ENCODE measurements at regions not wholly inside any gene's neighbourhood (a gene's known extent, or its start where the extent isn't known, plus 50 kb on each side); places are given as distances from the start of the nearest gene placed in this dataset.

DNA sequence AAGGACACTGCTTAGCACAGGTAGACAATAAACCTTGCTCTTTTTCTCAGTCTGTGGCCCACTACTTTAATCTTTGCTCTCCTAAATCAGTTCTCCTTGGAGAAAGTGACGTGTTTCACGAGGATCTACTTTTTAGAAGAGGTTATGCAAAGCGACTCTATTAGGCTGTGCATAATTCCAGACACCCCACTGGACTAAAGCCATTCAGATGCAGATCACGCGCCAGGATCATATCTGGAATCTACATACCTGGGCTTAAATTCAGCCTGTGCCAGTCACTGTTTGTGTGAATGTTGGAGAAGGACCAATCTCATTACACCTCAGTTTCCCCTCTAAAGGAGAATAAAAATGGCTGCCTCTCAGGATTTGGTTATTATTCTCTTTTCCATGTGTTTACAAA lies 413.0 kb upstream of the MYT1L start:
- Histone ChIP-seq H3K36me3 (no peaks in the 10 kb centered on the region), H3K4me3 (no peak overlapping the region), H3K4me1 (no peaks in the 10 kb centered on the region), H3K9me3 (no peaks in the 10 kb centered on the region), H3K27me3 (no peaks in the 10 kb centered on the region), H3K27ac (no peak overlapping the region)
- no peak for DNase-seq (ENCODE audit: low spot score in 2 of 2)
- intact Hi-C loops (cut with DNase I) = no loop called here
- TF ChIP-seq, protein P1, sequence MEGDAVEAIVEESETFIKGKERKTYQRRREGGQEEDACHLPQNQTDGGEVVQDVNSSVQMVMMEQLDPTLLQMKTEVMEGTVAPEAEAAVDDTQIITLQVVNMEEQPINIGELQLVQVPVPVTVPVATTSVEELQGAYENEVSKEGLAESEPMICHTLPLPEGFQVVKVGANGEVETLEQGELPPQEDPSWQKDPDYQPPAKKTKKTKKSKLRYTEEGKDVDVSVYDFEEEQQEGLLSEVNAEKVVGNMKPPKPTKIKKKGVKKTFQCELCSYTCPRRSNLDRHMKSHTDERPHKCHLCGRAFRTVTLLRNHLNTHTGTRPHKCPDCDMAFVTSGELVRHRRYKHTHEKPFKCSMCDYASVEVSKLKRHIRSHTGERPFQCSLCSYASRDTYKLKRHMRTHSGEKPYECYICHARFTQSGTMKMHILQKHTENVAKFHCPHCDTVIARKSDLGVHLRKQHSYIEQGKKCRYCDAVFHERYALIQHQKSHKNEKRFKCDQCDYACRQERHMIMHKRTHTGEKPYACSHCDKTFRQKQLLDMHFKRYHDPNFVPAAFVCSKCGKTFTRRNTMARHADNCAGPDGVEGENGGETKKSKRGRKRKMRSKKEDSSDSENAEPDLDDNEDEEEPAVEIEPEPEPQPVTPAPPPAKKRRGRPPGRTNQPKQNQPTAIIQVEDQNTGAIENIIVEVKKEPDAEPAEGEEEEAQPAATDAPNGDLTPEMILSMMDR (IDR thresholded peaks at IDR 0.05) = no peak

DNA sequence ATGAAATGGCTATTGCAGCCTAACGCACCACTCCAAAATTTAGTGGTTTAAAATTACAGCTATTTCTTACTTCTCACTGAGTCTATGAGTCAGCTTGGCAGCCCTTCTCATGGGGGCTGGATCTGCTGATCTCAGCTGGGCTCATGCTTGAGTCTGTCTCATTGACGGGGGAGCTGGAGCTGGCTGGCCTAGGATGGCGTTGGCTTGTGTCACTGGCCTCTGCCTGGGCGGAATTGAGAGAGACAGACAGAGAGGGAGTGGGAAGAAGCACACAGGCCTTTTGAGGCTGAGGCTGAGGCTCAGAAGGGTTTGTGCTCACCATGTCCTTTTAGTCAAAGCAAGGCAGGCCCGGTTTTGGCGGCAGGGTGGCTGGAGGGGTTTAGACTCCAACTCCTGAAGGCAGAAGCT lies 412.1 kb upstream of the MYT1L start:
- H3K27ac ChIP-seq = peak overlapping the region in 1 of 2 donors; percentile 22

DNA sequence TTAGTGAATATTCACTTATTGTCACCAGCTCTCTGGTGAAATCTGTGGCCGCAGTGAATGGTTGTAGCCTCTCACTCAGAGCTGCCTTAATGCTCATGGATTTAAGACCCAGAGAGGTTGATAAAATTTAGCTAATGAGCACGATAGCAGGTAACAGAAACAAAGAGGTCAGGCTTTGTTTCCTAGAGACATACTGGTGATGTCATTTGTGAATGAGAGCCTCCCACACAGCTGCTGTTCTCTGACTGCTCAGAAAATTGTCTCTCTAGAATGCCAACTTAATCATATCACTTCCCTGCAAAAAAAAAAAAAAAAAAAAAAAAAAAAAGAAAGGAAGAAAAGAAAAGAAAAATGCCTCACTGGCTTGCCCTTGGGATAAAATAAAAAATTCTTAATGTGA lies 411.7 kb upstream of the MYT1L start:
- no peak for DNase-seq (ENCODE audit: low spot score in 2 of 2)
- Histone ChIP-seq H3K4me1 (no peaks in the 10 kb centered on the region), H3K27ac (no peak overlapping the region), H3K4me3 (no peak overlapping the region), H3K27me3 (no peaks in the 10 kb centered on the region), H3K36me3 (no peaks in the 10 kb centered on the region), H3K9me3 (no peaks in the 10 kb centered on the region)
- intact Hi-C loops (cut with DNase I) = no loop called here
- TF ChIP-seq, protein P1 (IDR thresholded peaks at IDR 0.05) = no peak

More for the DNA sequence above, 412.1 kb upstream of the MYT1L start:
- Histone ChIP-seq H3K4me3 (no peak overlapping the region), H3K27me3 (no peaks in the 10 kb centered on the region), H3K9me3 (no peaks in the 10 kb centered on the region), H3K4me1 (no peaks in the 10 kb centered on the region), H3K36me3 (no peaks in the 10 kb centered on the region)
- intact Hi-C loops (cut with DNase I) = no loop called here
- TF ChIP-seq, protein P1 (IDR thresholded peaks at IDR 0.05) = no peak
- DNase-seq (ENCODE audit: low spot score in 2 of 2) = peak; percentile 55 to 75

DNA sequence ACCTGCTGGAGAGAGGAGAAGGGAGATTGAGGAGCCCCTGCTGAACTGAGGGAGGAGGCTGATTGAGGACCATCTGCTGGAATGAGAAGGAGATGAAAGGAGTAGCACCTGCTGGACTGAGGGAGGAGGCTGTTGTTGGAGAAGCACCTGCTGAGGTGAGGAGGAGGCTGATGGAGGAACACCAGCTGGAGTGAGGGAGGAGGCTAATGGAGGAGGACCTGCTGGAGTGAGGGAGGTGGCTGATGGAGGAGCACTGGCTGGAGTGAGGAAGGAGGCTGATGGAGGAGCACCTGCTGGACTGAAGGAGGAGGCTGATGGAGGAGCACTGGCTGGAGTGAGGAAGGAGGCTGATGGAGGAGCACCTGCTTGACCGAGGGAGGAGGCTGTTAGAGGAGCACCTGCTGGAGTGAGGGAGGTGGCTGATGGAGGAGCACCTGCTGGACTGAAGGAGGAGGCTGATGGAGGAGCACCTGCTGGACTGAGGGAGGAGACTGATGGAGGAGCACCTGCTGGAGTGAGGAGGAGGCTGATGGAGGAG lies 409.2 kb upstream of the MYT1L start:
- intact Hi-C loops (cut with DNase I) = no loop called here

DNA sequence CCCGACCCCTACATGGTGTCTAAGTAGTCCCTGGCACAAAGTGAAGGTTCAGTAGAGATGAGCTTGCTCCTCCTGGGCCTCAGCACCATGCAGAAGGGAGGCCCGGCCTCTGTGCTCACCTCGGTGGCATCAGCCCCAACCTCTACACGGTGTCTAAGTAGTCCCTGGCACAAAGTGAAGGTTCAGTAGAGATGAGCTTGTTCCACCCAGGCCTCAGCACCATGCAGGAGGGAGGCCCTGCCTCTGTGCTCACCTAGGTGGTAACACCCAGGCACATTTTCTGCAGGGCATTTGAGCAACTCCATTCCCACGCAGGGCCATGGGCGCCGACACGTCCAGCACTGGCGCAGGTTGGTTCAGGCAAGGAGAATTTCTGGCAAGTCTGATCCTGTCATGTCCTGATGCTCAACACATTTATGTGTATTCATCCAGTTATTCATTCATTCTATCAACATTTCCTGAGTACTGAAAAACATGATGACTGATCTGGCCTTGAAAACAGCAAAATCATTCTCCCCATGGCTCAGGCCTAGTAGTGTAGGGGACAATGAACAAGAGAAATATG lies 408.2 kb upstream of the MYT1L start:
- H3K9me3 ChIP-seq = no peaks in the 10 kb centered on the region
- H3K27me3 ChIP-seq = no peaks in the 10 kb centered on the region
- no peak overlapping the region for H3K4me3 ChIP-seq
- intact Hi-C loops (cut with DNase I) = no loop called here
- TF ChIP-seq, protein P1 (IDR thresholded peaks at IDR 0.05) = no peak
- peak in 1 of 2 donors; percentile 53 for DNase-seq (ENCODE audit: low spot score in 2 of 2)
- no peaks in the 10 kb centered on the region for H3K36me3 ChIP-seq
- H3K4me1 ChIP-seq = no peaks in the 10 kb centered on the region
- H3K27ac ChIP-seq = no peak overlapping the region

More for the DNA sequence above, 409.2 kb upstream of the MYT1L start:
- DNase-seq (ENCODE audit: low spot score in 2 of 2) = no peak
- H3K4me3 ChIP-seq = no peak overlapping the region
- H3K36me3 ChIP-seq = no peaks in the 10 kb centered on the region
- no peaks in the 10 kb centered on the region for H3K4me1 ChIP-seq
- no peaks in the 10 kb centered on the region for H3K9me3 ChIP-seq
- TF ChIP-seq, protein P1 (IDR thresholded peaks at IDR 0.05) = no peak
- no peak overlapping the region for H3K27ac ChIP-seq
- H3K27me3 ChIP-seq = no peaks in the 10 kb centered on the region
